Esophagus muscularis mucosa (tissue), 3 donors: ENCODE measurements at regions not wholly inside any gene's neighbourhood (a gene's known extent, or its start where the extent isn't known, plus 50 kb on each side); places are given as distances from the start of the nearest gene placed in this dataset.

Experiments used
- EP300 ChIP-seq: sonication (generic); formaldehyde crosslinking; IDR thresholded peaks from one replicate; pipeline ENCODE4 v1.6.1; 2017; ENCODE audit warnings: antibody characterized with exemption
- TF ChIP-seq, protein P1 (sequence below), 3 experiments: fragments of 200-600 bp in 2 of 3; fragments of 450-650 bp in 1 of 3; sonication (generic) in 2 of 3; IDR thresholded peaks; one replicate each; pipeline ENCODE4 v1.5.1; 2017 to 2019; ENCODE audit warnings: antibody characterized with exemption in 3 of 3, mild to moderate bottlenecking in 2 of 3, moderate library complexity in 1 of 3

DNA sequence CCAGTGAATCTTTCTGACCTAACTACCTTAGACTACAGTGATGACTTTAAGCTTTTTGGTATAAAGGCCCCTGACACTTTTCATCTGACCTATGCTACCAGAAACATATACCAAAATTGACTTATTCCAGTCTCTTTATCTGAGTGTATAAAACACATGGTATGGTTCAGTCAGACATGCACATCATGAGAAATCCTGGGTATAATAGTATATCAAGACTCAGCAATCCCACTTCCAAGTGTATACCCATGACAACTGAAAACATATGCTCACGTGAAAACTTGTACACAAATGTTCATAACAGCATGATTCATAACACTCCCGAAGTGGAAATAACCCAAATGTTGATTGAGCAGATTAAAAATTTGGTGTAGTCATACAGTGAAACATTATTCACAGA is 70.0 kb upstream of the RPRM start:
- TF ChIP-seq EP300 = no peak
- TF ChIP-seq, protein P1, sequence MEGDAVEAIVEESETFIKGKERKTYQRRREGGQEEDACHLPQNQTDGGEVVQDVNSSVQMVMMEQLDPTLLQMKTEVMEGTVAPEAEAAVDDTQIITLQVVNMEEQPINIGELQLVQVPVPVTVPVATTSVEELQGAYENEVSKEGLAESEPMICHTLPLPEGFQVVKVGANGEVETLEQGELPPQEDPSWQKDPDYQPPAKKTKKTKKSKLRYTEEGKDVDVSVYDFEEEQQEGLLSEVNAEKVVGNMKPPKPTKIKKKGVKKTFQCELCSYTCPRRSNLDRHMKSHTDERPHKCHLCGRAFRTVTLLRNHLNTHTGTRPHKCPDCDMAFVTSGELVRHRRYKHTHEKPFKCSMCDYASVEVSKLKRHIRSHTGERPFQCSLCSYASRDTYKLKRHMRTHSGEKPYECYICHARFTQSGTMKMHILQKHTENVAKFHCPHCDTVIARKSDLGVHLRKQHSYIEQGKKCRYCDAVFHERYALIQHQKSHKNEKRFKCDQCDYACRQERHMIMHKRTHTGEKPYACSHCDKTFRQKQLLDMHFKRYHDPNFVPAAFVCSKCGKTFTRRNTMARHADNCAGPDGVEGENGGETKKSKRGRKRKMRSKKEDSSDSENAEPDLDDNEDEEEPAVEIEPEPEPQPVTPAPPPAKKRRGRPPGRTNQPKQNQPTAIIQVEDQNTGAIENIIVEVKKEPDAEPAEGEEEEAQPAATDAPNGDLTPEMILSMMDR (IDR thresholded peaks at IDR 0.05) = no peak
